Smooth muscle cell (in vitro differentiated cells): ENCODE measurements at regions not wholly inside any gene's neighbourhood (a gene's known extent, or its start where the extent isn't known, plus 50 kb on each side); places are given as distances from the start of the nearest gene placed in this dataset.
A peak's percentile ranks its signal among the peaks of the same experiment; 100 is the strongest.

ENCODE experiments used
- DNase-seq: peaks from one replicate; lab custom pipeline; 2025; ENCODE audit not compliant: unreplicated experiment; lab: John Stamatoyannopoulos, UW
- H2AFZ ChIP-seq: fragments of 200-600 bp; sonication (generic); 2 replicates; pipeline ENCODE4 v1.6.0; 2016; ENCODE audit warnings: antibody characterized with exemption, low read depth, mild to moderate bottlenecking
- H3F3A ChIP-seq: fragments of 200-600 bp; sonication (generic); 2 replicates; pipeline ENCODE4 v1.6.0; 2017; ENCODE audit warnings: antibody characterized with exemption, low read depth
- H3K27ac ChIP-seq: fragments of 200-600 bp; sonication (generic); 2 replicates; pipeline ENCODE4 v1.5.1; 2016; ENCODE audit warnings: low read depth, mild to moderate bottlenecking
- H3K27me3 ChIP-seq: fragments of 200-600 bp; sonication (generic); 2 replicates; pipeline ENCODE4 v1.6.1; 2016; ENCODE audit warnings: low read depth, mild to moderate bottlenecking
- H3K36me3 ChIP-seq: fragments of 200-600 bp; sonication (generic); 2 replicates; pipeline ENCODE4 v1.5.1; 2016; ENCODE audit warnings: low read depth
- H3K4me1 ChIP-seq: fragments of 200-600 bp; sonication (generic); 2 replicates; pipeline ENCODE4 v1.5.1; 2016; ENCODE audit warnings: low read depth
- H3K4me2 ChIP-seq: fragments of 200-600 bp; sonication (generic); 2 replicates; pipeline ENCODE4 v1.6.0; 2016; ENCODE audit warnings: mild to moderate bottlenecking
- H3K4me3 ChIP-seq: fragments of 200-600 bp; sonication (generic); 2 replicates; pipeline ENCODE4 v1.5.1; 2016; ENCODE audit warnings: mild to moderate bottlenecking
- H3K79me2 ChIP-seq: fragments of 200-600 bp; sonication (generic); 2 replicates; pipeline ENCODE4 v1.6.0; 2016; ENCODE audit warnings: low read depth, mild to moderate bottlenecking
- H3K9ac ChIP-seq: fragments of 200-600 bp; sonication (generic); 2 replicates; pipeline ENCODE4 v1.6.0; 2016; ENCODE audit warnings: low read depth
- H3K9me3 ChIP-seq: fragments of 200-600 bp; sonication (generic); replicated peaks from 2 replicates; pipeline ENCODE4 v1.5.1; 2016; ENCODE audit warnings: low read depth
- H4K20me1 ChIP-seq: fragments of 200-600 bp; sonication (generic); 2 replicates; pipeline ENCODE4 v1.6.0; 2016; ENCODE audit warnings: low read depth
- CTCF ChIP-seq: fragments of 200-600 bp; sonication (generic); IDR thresholded peaks from 2 replicates; pipeline ENCODE4 v1.5.1; 2017; ENCODE audit warnings: borderline replicate concordance, mild to moderate bottlenecking, antibody characterized with exemption; ENCODE audit not compliant: insufficient read depth, poor library complexity, severe bottlenecking
- WGBS: methylation state at CpG from one replicate; pipeline ENCODE4 v1.1.7; 2016; ENCODE audit warnings: low lambda C conversion rate; 5-methylcytosine and 5-hydroxymethylcytosine counted together

GRCh38 chr11:127643268-127644058 is 642.9 kb upstream of the KIRREL3 start:
- Histone ChIP-seq H4K20me1 (no peaks in the 10 kb centered on the region), H3K9ac (no peak overlapping the region), H2AFZ (no peak overlapping the region), H3K36me3 (no peaks in the 10 kb centered on the region), H3K4me1 (no peaks in the 10 kb centered on the region), H3K79me2 (no peaks in the 10 kb centered on the region), H3K4me3 (no peak overlapping the region), H3K4me2 (no peak overlapping the region), H3K9me3 (no peaks in the 10 kb centered on the region), H3K27me3 (no peaks in the 10 kb centered on the region), H3K27ac (no peak overlapping the region), H3F3A (no peaks in the 10 kb centered on the region)
- WGBS: 75% methylated on average over 5 of the region's 5 CpGs
- no peak for DNase-seq
- no peak for TF ChIP-seq CTCF

DNA sequence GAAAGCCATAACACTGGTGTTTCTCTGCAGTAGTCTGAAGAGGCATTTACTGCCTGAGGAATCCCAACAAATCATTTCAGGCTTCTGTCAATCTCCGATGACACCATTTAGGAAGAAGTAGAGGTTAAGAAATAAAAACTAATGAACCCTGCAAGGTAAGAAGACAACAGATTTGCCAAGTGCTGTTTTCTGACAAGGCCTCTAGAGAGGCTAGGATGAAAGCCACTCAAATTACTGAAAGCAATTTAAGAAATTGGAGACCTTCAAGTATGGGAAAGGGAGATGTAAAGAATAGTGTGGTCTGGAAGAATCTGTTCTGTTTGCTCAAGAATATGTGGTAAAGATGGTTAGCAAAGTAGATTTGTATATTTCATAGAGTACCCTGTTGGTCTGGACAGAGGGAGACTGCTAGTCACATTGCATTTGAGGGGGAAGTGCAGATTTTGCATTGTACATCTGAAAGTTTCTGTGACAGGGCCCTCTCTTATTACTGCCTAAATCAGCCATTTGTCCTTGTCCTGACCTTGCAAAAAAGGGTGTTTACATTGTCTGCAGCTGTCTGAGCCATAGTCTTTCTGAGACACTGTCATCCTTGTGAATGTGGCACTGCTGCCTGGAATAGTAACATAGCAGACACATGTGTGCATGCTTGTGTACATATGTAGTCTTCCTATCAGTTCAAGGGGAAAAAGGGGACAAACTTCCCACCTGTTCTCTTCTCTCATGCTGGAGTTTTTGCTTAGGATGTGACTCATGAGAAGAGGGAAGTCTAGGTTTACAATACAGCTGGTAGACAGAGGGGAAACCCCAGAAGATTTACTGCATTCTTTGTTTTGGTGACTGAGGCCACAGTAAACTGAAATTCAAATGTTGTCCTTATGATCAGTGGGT is 640.2 kb upstream of the KIRREL3 start:
- H3K27me3 ChIP-seq: no peaks in the 10 kb centered on the region
- no peak overlapping the region for H3K4me3 ChIP-seq
- no peak overlapping the region for H3K4me2 ChIP-seq
- DNase-seq: no peak
- 82% methylated on average over 1 of the region's 1 CpG for WGBS
- TF ChIP-seq CTCF: no peak
- H3K36me3 ChIP-seq: no peaks in the 10 kb centered on the region
- no peaks in the 10 kb centered on the region for H4K20me1 ChIP-seq
- H3K27ac ChIP-seq: peak overlapping the region; percentile 36
- H3F3A ChIP-seq: no peaks in the 10 kb centered on the region
- H3K79me2 ChIP-seq: no peaks in the 10 kb centered on the region
- H2AFZ ChIP-seq: no peak overlapping the region
- H3K9me3 ChIP-seq: no peaks in the 10 kb centered on the region
- peak overlapping the region; percentile 12 for H3K9ac ChIP-seq
- no peaks in the 10 kb centered on the region for H3K4me1 ChIP-seq

DNA sequence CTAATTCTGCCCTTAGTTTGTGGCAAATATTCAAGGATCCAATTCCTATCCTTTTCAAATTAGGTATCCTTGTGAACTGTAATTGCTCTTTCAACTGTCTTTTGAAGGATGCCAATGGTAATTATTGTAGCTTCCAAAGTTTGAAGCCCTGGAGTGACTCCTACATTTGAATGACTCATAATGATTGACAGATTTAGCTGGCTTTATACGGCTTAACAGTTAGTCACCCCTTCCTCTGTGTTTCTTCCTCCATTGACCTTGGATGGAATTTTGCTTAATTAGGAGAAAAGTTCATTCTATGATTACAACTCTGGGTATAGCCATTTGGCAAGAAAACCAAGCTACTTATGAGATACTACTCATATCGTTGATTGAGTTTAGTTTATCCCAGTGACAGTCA is 639.3 kb upstream of the KIRREL3 start:
- H3K27ac ChIP-seq: no peak overlapping the region
- H3K4me1 ChIP-seq: no peaks in the 10 kb centered on the region
- no peaks in the 10 kb centered on the region for H3K27me3 ChIP-seq
- no peak for TF ChIP-seq CTCF
- H3K9ac ChIP-seq: no peak overlapping the region
- H3K4me3 ChIP-seq: no peak overlapping the region
- no peaks in the 10 kb centered on the region for H3F3A ChIP-seq
- no peaks in the 10 kb centered on the region for H3K9me3 ChIP-seq
- WGBS: 50% methylated on average over 2 of the region's 2 CpGs
- DNase-seq: no peak
- H3K79me2 ChIP-seq: no peaks in the 10 kb centered on the region
- H3K4me2 ChIP-seq: no peak overlapping the region
- H3K36me3 ChIP-seq: no peaks in the 10 kb centered on the region
- no peaks in the 10 kb centered on the region for H4K20me1 ChIP-seq
- H2AFZ ChIP-seq: no peak overlapping the region
